ENCODE measurements at regions not wholly inside any gene's neighbourhood (a gene's known extent, or its start where the extent isn't known, plus 50 kb on each side); places are given as distances from the start of the nearest gene placed in this dataset.
"Not testable (repeated sequence)": the region's sequence is repeated elsewhere in the genome, so short reads cannot be mapped to it uniquely, and the experiment has no call there.

- no peak for DNase-seq
Measured at GRCh38 chr13:80972857-80973478, 632.0 kb upstream of the SPRY2 start.

GRCh38 chr13:80965097-80965496 is 624.2 kb upstream of the SPRY2 start:
- no peak for DNase-seq

DNA sequence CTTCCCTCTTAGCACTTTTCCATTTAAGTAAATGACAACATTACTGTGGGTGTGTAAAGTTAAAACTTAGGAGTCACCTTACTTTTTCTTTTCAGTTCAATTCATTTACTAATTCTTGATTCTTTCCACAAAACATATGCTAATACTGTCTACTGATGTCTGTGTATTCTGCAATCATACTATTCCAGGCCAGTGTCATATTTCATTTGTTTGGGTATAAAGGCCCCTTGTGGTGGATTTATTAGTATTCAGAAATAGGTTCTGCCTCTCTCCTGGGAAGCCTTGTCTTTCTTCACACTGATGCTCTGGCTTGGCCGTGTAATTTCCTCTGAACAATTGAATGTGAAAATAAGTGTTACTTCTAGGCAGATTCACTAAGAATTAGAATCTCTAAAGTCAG is 621.9 kb upstream of the SPRY2 start:
- peak; percentile 1 for DNase-seq

- DNase-seq: peak; percentile 27
Measured at GRCh38 chr13:80962173-80962572, 621.2 kb upstream of the SPRY2 start.

GRCh38 chr13:80957019-80957655 is 616.2 kb upstream of the SPRY2 start:
- no peak for DNase-seq

DNA sequence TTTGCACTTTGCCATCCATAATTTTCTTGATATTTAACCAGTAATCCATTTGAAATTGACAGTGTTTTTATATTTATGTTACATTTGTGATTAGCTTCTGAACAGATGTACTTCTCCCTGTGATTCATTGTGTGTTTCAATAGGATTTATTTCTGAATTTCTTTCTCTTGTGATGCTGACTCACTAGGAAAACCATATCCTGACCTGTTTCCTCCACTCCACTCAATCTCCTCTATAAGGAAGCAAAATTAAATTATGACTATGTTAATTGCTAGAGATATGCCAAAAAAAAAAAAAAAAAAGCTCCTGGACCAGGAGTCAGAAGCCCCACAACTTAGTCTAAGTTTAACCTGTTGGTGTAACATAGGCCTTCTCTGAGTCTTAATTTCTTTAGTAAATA is 614.6 kb upstream of the SPRY2 start:
- no peak for DNase-seq

- DNase-seq: no peak
Measured at GRCh38 chr13:80952158-80952557, 611.2 kb upstream of the SPRY2 start.

DNA sequence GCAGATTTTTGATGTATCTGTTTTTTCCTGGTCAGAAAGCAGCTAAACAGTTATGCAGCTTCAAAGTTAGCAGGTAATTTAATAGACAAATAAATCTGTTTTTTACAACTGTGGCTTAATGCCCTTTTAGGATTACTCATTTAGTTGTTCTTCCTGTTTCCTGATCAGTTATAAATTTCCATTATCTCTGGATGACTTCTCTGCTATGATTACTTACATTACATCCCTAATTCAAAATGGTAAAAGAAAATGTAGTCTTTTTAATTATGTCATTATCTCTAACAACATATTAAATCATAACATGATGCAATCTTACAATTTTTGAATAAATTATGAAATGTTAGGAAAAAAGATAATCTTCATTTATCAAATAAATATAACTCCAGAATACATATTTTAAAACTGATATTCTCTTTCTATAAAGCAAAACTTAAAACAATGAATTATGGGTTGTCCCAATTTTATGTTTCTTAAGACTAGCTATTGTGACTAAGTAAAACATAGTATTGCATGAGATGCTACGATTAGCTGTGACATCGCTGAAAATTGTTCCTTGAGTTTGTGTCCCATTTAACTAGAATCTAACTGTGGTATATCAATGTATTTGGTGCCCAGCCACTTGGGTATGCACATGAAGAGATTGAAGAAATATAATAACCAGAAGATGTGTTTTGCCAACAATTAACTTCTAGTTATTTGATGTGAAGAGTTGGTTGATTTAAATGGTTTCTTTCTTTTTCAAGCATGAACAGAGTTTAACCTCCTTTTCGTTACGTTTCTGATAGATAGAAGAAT is 605.3 kb upstream of the SPRY2 start:
- DNase-seq: no peak

DNA sequence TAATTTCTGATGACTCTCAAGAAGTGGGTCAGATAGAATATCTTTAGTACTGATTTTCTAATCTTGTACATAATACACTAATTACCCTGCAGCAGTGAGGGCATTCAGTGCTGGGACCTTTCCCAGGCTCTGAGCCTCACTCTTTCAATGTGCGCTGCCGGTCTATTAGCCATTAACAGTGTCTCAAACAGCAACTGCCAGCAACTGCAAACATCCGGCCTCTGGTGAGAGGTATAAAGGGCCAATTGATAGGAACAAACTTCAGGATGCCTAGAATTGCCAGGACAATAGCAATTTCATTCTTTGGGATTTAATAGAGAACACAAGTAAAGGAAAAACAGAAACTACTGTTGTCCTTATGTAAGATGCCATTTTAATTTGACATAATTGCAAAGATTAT is 604.4 kb upstream of the SPRY2 start:
- DNase-seq: no peak

DNA sequence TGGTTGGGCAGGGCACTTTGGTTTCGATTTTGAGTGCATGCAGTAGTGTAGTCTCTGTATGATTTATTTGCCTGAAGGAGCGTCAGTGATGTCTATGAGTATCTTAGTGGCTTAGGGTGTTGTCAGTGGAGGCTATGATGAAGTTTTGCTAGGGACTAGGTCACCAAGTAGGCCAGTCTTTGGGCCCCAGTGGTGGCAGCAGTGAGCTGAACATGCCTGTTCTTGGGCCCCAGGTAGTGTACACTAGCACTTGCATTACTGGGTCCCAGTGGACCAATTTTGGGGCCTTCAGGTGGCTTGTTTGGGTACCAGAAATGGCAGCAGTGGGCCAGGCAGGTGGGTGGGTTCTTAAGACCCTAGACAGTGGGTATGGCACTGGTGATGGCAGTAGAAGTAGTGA is 598.7 kb upstream of the SPRY2 start:
- no peak for DNase-seq

GRCh38 chr13:80931766-80932165 is 590.8 kb upstream of the SPRY2 start:
- DNase-seq: no peak

DNA sequence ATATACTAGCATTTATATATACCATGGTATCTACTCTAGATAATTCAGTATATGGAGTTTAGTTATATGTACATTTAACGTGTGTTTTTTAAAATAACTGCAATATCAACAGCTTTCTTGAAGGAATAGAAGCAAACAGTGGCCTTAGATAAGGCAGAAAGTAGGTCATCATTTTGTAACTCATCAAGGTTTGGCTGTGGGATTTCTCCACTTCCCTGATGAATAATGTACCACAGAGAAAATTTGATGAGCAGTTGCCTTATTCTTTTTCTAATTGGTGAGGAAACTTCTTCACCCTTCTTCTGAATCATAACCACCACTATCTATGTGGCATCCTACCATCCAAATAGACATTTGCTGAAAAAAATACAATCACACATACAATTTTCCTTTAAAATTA is 590.2 kb upstream of the SPRY2 start:
- no peak for DNase-seq

DNA sequence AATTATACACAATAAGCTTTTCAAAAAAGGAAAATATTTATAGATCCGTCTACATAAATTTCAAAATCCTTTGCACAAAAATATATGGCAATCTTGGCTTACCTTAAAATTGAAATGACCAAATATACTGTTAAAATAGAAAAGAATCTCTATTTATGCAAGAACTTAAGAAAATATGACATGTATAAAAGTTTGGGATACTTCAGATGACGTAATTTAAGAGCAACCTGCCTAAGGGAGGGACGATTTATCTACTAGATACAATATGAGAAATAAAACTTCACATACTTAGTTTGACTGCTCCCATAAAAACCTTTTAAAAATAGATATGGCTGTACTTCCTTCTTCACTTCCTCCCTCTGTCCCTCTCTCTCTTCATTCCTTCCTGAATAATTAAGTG is 587.3 kb upstream of the SPRY2 start:
- DNase-seq: no peak

DNA sequence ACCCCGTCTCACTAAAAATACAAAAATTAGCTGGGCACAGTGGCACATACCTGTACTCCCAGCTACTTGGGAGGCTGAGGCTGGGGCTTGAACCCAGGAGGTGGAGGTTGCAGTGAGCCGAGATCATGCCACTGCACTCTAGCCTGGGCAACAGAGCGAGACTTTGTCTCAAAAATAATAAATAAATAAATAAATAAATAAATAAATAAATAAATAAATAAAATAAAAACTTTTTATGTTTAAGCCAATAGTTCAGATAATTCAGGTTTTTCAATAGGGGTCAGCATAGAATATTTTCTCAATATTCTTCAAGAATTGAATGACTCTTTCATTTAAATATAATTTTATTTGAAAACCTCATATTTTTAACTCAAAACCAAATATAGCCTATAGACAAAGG is 585.1 kb upstream of the SPRY2 start:
- DNase-seq: not testable (repeated sequence)

DNA sequence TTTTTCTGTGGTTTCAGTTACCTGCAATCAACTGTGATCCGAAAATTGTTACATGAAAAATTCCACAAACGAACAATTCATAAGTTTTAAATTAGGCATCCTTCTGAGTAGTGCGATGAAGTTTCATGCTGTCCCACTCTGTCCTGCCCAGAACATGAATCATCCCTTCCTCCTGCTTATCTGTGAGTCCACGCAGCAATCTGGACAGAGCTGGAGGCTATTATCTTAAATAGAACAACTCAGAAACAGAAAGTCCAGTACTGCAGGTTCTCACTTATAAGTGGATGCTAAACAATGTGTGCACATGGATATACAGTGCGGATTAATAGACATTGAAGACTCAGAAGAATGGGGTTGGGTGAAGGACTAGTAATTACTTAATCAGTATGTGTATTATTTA is 583.7 kb upstream of the SPRY2 start:
- DNase-seq: no peak

- DNase-seq: no peak
Measured at GRCh38 chr13:80923907-80924306, 583.0 kb upstream of the SPRY2 start.

- peak; percentile 23 for DNase-seq
Measured at GRCh38 chr13:80921971-80922370, 581.0 kb upstream of the SPRY2 start.

- peak; percentile 39 for DNase-seq
Measured at GRCh38 chr13:80921541-80921940, 580.6 kb upstream of the SPRY2 start.

GRCh38 chr13:80906860-80907259 is 565.9 kb upstream of the SPRY2 start:
- no peak for DNase-seq

- no peak for DNase-seq
Measured at GRCh38 chr13:80904386-80904785, 563.5 kb upstream of the SPRY2 start.

DNA sequence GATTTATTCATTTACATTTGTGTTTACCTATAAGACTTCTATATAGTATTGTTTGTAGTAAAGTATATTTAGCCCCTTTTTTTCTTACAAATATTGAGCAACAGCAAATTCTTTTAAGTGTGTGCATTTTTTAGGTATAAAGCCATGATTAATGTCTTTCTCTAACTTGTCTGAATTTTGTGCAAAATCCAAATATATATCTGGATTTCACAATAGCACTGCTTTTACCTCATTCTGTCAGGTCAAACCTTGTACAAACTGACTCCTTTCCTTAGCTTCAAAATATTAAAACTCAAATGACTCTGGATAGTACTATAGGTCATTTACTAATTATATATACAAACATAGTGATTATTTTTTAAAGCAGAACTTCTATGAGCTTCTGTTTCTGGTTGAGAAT is 563.0 kb upstream of the SPRY2 start:
- peak; percentile 17 for DNase-seq

GRCh38 chr13:80901530-80901929 is 560.6 kb upstream of the SPRY2 start:
- no peak for DNase-seq

DNA sequence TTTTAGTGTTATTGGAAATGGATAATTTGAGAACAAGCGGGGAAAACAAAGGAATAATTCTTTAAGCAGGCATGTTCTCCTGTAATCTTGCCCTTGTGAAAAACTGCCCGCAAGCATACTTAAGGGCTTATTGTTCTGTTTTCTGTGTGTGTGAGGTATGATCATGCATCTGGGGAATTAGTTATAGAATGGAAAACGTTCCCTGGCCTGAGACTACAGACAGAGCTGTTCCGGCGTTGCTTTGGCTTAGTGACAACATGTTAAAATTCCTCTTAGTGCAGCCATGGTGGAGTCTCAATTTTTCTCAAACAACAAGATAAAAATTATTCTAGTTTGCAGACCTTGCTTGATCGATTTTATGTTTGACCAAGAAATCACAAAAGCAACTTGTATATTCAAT is 560.2 kb upstream of the SPRY2 start:
- DNase-seq: peak; percentile 33

GRCh38 chr13:80900561-80900960 is 559.6 kb upstream of the SPRY2 start:
- no peak for DNase-seq
